ENCODE measurements at regions not wholly inside any gene's neighbourhood (a gene's known extent, or its start where the extent isn't known, plus 50 kb on each side); places are given as distances from the start of the nearest gene placed in this dataset.

DNA sequence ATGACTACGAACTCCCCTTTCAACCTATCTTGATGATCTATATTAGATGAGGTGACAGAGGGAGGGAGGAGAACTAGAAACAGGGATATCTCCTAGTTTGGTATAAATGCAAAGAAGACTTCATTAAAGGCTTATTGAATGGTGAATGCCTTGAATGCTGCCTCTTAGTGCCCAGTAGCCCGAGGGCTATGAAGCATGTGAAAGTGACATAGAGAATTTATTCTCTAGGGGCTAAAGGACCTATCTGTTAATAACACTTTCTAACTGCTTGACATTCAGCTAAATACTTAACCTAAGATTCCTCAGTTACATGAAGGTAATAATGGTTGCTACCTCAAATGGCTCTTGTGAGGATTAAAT lies 764.1 kb downstream of the LTN1 start:
- DNase-seq (ENCODE audit: low read depth in 4 of 4, low spot score in 3 of 4) = no peak

DNA sequence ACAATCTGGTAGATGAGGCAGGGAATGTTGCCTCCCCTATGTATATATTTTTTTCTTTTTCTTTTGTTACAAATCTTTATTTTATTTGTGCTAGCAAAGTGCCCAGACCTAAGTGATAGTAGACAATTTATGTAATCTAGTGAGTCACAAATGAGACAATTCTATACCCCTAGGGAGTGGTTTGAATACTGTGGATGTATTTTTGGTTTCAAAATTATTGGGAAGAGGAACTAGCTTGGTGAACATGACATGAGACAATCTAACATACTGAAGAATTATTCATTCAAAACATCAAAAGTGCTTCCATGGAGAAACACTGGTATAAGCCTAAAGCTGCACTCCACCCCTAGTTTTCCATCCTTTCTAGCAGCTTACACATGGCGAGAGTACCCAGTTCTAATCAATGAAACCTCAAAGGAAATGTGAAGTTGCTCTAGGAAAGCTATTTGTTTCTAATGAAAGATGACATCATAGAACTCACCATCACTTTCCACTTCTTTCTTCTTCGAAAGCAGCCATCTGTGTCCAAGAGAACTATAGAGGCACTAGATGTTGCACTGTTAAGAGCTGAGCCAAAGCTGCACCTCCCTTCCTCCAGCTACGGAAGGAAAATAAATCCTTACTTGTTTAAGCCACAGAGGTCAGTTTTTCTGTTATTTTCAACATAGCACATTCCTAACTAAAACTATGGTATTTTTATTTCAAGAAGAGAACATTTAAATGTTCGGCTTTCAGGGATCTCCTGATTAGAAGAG lies 764.6 kb downstream of the LTN1 start:
- no peak for DNase-seq (ENCODE audit: low read depth in 4 of 4, low spot score in 3 of 4)

DNA sequence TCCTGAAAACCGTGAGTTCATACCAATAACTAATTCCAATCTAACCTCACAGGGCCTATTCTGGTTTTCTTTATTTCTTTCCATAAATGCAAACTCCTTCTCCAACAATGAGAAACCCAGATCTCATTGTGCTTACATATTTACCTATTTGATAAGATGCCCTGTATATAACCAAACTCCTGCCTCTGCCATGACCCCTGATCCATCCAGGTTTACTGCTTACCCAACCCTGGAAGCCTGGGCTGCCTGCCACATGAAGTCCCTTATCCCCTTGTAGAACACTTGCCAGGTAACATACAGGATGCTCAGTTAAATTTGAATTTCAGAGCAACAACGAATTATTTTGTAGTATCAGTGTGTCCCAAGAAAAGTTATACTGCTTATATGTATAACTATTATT lies 766.1 kb downstream of the LTN1 start:
- no peak for DNase-seq (ENCODE audit: low read depth in 4 of 4, low spot score in 3 of 4)

DNA sequence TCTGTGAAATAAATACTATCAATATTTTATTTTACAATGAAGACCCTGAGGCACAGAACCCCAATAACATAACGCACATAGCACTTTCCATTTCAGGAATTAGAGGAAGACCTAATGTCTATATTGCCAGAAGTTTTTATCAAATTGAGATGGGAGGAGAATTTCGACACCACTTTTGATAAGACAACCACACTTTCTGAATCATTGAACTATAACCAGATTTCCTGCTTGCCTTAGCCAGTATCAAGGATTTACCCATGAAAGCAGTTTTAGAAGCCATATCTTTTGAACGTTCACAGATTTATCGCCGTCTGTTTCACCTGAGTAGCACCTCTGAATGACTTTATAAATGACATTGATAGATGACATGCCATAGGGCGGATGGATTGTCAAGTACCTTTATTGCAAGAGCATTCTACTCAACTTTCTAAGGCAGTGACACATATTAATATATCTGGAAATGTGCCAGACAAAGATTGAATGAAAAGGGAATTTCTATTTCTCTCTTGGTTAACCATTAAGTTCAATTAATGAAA lies 768.4 kb downstream of the LTN1 start:
- no peak for DNase-seq (ENCODE audit: low read depth in 4 of 4, low spot score in 3 of 4)

DNA sequence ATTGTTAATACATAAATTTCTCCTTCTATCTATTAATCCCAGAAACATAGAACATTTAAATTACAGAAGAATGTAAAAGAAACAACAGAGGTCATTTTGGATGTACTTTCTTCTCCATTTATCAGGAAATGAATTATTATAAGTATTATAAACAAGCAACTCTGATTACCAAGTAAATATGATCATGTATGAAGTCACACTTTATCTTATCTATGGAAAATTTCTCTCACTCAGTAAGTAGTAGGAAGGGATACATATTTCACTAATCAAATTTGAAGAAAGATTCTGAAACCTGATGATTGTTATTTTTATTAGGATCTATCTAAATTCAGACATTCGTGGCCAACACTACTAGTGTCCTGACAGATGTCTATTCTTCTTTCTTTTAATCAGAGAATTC lies 770.7 kb downstream of the LTN1 start:
- DNase-seq (ENCODE audit: low read depth in 4 of 4, low spot score in 3 of 4) = no peak

DNA sequence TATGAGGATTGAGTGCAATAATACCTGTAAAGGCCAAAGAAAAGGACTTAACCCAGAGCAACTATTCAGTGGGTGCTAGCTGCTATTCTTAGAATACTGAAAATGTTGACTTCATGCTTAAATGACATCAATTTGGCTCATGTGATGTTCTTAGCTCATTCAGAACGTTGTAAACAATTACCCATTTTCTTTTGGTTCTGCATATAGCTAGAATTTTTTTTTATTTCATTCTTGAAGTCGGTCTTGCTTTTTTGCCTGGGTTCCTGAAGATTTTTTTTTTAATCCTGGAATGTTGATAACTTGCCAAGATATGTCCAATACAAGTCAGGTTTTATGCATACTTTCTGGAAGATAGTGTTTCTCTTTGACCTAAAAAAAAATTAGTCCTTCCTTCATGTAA lies 772.0 kb downstream of the LTN1 start:
- DNase-seq (ENCODE audit: low read depth in 4 of 4, low spot score in 3 of 4) = no peak

DNA sequence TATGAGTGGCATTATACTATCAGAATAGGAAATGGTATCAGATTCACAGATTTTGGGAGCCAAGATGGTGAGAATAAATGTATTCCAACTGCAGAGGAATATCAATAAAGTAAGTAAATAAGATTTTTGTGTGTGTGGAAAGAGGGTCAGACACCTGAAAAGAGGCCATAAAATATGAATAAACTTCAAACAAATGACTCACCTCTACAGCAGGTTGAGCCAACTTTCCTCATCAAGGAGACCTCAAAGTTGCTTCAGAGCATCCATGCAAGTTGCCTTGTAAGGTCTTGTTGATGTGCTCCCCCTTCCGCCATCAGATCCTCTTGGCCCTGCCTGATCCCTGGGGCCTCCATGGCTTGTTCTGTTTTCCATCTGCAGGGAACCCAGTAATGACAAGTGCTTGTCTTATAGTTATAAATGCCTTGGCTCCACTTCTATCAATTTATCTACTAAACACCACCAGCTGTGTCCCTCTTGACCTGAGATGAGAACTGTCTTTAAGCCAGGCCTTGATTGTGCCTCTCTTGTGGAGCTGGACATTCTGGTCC lies 775.6 kb downstream of the LTN1 start:
- DNase-seq (ENCODE audit: low read depth in 4 of 4, low spot score in 3 of 4) = no peak

DNA sequence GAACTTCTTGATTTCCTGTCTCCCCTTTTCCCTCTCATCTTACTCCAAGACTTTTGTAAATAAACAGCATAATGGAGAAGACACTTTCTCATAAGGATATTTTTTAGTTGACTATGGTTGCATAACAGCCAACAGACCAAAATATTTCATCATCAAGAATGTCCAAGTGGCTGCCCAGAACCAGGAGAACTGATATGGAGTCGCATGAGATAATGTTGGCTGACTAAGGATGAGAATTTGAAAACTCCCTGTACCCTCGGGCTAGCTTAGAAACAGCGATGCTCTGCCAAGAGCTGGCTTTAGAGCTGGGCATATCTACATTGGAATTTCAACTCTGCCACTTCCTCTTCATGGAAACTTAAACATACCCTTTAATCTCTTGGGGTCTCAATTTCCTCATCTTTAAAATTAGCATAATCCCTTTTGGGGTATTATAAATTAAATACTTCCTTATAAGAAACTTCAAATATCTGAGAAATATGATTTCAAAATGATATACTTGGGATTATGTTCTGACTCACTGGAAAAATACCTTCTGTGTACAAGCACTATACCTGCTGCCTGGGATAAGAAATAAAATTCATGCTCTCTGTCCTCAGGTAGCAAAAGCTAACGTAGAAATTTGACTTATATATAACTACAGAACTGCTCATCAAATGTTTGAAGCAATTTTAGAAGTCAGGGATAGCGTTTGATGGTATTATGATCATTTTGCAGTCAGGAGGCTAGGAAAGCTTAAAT lies 777.3 kb downstream of the LTN1 start:
- DNase-seq (ENCODE audit: low read depth in 4 of 4, low spot score in 3 of 4) = no peak

DNA sequence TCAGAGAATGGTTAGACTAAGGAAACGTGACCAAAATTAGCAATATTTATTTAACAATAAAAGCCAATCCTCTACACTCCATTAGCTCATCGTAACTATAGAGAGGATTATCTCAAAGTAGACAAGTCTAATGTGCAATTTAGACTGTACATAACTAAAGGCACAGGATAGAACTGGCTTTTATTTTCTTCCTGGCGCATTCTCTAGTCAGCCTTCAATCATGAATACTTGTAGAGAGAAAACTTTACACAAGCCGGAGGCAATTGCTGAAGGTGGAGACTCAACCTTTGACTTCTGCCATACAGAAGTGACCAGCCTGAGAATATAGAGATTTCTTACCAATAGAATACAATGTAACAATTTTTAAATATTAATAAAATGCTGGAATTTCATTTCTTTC lies 777.9 kb downstream of the LTN1 start:
- no peak for DNase-seq (ENCODE audit: low read depth in 4 of 4, low spot score in 3 of 4)

DNA sequence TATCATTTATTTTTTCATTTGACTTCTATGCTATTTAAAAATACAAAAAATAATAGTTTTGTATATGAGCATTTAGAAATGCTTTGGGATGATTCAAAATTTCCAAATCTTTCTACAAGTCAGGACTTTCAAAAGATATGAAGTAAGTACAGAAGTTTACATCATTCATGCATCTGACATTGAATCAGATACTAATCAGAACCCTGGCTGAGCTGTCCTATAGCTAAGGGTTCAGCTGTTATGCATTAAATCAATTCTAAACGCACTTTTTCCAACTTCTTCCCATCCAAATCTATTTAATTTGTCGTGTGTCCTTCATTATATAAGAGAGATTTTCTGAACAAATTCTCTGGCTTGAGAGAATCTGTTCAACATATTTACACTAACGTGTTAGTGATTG lies 779.4 kb downstream of the LTN1 start:
- DNase-seq (ENCODE audit: low read depth in 4 of 4, low spot score in 3 of 4) = no peak

DNA sequence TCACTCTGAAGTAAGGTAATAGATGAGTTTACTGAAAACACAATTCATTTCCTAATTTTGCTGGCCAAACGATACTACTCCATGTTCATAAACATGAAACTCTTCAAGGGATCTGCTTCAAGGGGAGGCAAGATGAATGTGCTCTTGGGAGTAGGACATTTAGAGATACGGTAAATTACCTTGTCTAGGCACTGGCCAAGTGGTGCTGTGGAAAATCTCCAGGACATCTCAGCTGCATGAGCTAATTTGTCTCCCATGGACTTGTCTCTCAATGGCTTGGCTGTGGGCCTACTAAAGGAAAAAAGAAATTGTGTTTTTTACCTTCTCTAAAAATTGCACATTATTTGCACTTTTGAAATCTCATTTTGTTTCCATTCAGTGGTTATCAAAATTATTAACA lies 780.6 kb downstream of the LTN1 start:
- no peak for DNase-seq (ENCODE audit: low read depth in 4 of 4, low spot score in 3 of 4)

DNA sequence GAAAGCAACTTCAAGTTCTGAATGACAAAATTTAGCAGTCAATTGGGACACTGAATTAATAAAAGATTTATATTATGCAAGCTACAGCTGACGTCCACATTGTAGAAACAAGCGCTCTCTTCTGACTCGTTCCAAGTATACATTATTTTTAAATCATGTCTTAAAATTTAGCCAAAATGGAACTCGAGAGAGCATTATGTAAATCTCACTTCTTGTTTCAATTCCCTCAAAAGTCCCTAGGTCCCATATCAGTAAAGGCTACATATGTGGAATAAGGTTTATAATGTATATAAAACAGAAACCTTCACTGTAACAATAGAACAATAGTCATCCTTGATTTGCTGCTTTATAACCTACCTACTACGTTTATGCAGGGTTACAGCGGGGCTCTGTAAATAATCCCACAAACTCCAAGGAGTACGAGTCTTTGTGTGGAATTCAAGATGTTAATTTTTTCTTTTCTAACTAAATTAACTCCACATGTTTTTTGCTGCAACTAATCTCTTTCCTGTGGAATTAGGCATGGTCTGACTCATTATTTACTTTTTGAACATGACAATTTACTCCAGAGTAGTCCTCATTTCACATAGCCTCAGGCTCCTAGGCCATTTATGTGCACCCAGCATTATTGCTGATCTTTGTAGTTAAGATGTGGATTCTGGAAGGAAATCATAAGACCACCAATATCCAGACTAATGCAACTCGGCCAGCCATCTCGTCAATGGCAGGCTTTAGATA lies 785.1 kb downstream of the LTN1 start:
- DNase-seq (ENCODE audit: low read depth in 4 of 4, low spot score in 3 of 4) = no peak

DNA sequence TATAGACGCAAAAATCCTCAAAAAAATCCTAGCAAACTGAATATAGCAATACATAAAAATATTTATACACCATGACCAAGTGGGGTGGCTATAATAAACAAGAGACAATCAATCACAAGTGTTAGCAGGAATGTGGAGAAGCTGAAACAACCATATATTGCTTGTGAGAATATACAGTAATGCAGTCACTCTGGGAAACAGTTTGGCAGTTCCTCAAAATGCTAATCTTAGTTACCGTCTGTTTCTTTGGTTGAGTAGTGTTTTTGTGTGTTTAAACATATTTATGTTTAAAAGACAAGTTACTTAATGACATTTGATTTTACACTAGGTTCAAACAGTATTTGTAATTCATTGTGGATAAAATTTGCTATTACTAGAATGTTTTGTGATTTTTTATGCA lies 792.0 kb downstream of the LTN1 start:
- DNase-seq (ENCODE audit: low read depth in 4 of 4, low spot score in 3 of 4) = no peak

DNA sequence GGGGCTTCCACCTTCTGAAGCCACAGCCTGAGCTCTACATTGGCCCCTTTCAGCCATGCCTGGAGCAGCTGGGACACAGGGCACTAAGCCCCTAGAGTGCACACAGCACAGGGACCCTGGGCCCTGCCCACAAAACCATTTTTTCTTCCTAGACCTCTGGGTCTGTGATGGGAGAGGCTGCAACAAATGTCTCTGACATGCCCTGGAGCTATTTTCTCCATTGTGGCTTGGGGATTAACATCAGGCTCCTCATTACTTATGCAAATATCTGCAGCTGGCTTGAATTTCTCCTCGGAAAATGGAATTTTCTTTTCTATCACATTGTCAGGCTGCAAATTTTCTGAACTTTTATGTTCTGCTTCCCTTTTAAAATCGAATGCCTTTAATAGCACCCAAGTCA lies 795.7 kb downstream of the LTN1 start:
- DNase-seq (ENCODE audit: low read depth in 4 of 4, low spot score in 3 of 4) = no peak

DNA sequence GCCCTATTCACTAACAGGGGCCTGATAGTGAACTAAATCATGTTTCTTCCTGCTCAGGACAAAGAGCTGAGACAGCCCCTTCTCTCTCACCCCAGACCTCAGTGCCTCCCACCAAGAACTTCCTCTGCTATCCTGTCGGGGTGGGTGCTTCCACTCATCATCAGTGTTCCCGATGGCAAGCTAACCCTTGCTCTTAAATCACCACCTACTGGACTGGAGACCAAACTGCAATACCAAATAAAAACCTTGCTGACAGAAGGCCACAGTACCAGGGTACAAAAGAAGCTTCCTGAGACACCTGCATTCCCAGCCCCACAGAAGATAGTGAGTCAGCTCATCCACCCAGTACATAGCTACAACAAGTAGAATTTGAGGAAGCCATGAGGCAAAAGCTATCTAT lies 799.5 kb downstream of the LTN1 start:
- no peak for DNase-seq (ENCODE audit: low read depth in 4 of 4, low spot score in 3 of 4)

DNA sequence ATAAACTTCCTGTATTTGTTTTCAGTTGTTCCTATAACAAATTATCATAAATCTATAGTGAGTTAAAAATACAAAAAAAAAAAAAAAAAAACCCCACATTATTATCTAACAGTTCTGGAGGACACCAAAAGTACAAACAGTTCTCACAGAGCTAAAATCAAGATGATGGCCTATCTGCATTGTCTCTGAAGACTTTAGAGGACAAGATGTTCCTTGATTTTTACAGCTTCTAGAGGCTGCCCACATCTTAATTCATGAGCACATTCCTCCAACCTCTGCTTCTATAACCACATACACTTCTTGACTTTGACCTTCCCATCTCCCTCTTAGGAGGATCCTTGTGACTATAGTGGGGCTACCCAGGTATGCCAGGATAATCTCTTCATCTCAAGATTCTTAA lies 806.1 kb downstream of the LTN1 start:
- DNase-seq (ENCODE audit: low read depth in 4 of 4, low spot score in 3 of 4) = no peak

DNA sequence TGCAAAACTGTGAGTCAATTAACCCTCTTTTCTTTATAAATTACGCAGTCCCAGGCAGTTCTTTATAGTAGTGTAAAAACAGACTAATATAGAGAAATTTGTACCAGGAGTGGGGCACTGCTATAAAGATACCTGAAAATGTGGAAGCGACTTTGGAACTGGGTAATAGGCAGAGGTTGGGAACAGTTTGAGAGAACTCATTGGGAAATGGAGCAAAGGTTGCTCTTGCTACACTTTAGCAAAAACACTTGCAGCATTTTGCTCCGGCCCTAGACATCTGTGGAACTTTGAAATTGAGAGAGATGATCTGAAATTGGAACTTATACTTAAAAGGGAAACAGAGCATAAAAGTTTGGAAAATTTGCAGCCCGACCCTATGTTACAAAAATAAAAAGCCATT lies 810.9 kb downstream of the LTN1 start:
- no peak for DNase-seq (ENCODE audit: low read depth in 4 of 4, low spot score in 3 of 4)

DNA sequence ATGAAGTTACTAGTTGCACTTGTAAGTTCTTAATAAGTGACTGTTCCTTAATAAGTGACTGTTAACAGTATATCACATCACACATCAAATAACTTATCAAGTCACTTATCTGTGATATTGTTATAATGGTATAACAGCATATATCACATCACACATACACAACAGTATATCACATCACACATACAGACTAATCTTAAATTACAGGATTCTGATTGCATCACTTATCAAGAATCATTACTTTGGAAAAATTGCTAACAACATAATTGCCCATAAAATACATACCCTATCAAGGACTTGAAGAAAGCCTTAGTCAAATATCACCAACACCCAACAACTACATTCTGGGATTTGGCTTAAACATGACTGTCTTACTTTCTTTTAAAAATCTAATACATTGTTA lies 813.5 kb downstream of the LTN1 start:
- no peak for DNase-seq (ENCODE audit: low read depth in 4 of 4, low spot score in 3 of 4)

DNA sequence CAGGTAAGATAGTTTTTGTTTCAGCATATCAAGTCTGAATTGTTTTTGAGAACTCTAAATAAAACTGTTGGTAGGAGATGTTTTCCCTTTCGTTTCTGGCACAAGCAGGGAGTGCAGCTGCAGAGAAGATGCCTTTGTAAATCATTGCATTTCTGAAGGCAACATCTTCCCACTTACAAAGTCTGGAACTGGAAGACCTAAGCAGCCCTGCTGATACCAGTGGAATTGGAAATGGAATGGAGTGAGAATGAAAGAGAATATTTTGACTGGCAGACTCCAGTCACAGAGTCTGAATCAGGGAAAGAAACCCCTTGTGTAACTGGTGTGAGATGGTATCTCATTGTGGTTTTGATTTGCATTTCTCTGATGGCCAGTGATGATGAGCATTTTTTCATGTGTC lies 815.6 kb downstream of the LTN1 start:
- no peak for DNase-seq (ENCODE audit: low read depth in 4 of 4, low spot score in 3 of 4)

DNA sequence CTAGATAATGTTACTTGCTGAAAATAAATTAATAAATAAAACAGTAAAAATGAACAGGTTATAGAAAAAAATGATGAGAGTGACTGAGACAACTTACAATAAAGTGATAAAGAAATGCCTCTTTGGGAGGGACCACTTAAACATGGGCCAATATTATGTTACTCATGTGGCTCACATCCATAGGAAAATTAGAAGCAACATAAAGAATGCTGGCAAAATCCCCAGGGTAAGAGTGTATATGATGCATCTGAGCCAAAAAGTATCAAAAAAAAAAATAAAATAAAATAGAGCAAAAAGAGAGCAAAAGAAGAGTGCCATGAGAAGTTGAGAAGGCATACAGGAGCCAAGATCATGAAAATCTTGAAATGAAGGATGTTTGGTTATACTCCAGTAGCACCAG lies 818.0 kb downstream of the LTN1 start:
- DNase-seq (ENCODE audit: low read depth in 4 of 4, low spot score in 3 of 4) = no peak

DNA sequence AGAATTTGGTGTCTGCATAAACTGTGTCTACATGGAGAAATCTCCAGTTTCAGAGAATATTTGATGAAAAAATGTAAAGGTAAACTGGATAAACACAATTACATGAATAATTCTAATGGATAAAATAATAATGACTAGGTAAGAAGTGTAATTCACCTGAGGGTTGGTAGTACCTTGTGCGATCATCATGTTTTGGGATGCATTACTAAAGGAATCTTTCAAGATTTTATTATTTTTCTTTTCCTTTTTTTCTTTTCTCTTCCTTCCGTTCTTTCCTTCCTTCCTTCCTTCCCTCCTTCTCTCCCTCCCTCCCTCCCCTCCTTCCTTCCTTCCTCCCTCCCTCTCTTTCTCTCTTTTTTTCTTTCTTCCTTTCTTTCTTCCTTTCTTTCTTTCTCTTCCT lies 818.7 kb downstream of the LTN1 start:
- no peak for DNase-seq (ENCODE audit: low read depth in 4 of 4, low spot score in 3 of 4)
